HG02884 (cell line): ENCODE measurements at regions not wholly inside any gene's neighbourhood (a gene's known extent, or its start where the extent isn't known, plus 50 kb on each side); places are given as distances from the start of the nearest gene placed in this dataset.

Experiments used
- ATAC-seq: cut with Tn5 transposase; IDR thresholded peaks from one replicate; pipeline ENCODE4 v1.9.1; 2021; ENCODE audit warnings: mild to moderate bottlenecking, moderate library complexity; ENCODE audit not compliant: unreplicated experiment

DNA sequence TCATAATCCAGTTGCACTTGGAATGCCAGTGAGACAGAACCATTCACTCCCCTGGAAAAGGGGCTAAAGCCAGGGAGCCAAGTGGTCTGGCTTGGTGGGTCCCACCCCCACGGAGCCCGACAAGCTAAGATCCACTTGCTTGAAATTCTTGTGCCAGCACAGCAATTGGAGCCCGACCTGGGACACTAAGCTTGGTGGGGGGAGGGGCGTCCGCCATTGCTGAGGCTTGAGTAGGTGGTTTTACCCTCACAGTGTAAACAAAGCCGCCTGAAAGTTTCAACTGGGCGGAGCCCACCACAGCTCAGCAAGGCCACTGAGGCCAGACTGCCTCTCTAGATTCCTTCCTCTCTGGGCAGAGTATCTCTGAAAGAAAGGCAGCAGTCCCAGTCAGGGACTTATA, 200.7 kb upstream of the NPSR1 start:
- no peak for ATAC-seq

DNA sequence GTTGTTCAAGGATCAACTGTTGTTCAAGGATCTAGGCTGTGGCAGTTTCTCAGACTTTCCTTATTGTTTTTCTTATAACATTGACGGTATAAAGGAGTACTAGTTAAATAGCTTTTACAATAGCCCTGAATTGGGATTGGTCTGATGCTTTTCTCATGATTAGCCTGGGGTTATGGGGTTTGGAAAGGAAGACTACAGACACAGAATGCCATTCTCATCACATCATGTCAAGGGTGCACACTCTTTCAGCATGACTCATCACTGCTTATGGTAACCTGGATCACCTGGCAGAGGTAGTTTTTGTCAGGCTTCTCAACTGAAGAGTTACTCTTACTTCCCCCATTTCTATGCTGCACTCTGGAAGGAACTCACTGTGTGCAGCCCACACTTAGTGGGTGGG, 194.2 kb upstream of the NPSR1 start:
- ATAC-seq: no peak

- ATAC-seq: no peak
Observed at GRCh38 chr7:34471844-34472243, 186.2 kb upstream of the NPSR1 start.

- ATAC-seq: no peak
Observed at GRCh38 chr7:34486371-34486770, 171.6 kb upstream of the NPSR1 start.

GRCh38 chr7:34487391-34488115, 170.5 kb upstream of the NPSR1 start:
- no peak for ATAC-seq

- ATAC-seq: no peak
Observed at GRCh38 chr7:34488766-34489165, 169.3 kb upstream of the NPSR1 start.

DNA sequence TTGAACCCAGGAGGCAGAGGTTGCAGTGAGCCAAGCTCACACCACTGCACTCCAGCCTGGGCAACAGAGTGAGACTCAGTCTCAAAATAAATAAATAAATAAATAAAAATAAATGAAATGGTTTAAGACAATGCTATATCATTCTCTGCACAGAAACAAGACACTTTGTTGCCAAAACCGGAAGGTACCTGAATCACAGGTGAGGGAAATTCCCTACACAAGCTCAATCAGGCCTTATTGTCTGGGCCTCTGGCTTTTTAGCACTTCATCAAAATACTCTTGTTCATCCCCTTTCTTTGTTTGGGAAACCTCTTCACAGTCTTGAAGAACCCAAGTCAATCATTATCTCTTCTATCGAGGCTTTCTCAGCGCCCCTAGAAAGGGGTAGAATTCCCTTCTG, 166.1 kb upstream of the NPSR1 start:
- ATAC-seq: no peak

DNA sequence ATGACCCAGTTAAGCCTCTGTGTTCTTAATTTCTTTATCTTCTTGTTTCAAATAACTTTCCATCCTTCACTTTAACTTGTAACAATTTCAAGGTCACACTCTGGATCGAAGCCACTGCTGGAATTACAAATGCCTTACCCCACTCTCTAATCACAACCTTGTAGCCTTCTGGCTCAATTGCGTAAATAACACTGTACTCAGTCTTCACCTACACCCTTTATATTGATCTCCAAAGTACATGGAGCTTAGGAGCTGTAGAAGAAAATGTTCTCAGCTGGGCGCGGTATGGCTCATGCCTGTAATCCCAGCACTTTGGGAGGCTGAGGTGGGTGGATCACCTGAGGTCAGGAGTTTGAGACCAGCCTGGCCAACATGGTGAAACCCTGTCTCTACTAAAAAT, 164.3 kb upstream of the NPSR1 start:
- ATAC-seq: no peak

DNA sequence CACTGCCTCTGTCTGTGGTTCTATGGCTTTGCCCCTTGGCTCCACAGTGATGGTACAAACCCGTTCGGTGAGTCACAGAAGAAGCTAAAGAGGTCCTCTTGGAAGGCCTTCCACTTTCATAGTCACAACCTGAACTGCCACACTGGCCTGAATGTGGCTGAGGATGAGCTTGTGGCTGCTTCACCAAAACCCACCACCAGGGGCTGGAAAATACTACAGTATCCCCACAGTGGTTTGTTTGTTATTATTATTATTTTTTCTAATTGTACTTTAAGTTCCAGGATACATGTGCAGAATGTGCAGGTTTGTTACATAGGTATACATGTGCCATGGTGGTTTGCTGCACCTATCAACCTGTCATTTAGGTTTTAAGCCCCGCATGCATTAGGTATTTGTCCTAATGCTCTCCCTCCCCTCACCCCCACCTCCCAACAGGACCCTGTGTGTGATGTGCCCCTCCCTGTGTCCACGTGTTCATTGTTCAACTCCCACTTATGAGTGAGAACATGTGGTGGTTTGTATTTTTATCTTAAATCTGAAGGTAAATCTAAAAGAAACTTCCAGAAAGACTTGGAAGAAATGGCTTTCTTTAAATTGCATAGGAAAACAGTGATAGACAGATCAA, 160.8 kb upstream of the NPSR1 start:
- ATAC-seq: no peak

- ATAC-seq: no peak
Observed at GRCh38 chr7:34501156-34501555, 156.9 kb upstream of the NPSR1 start.

- ATAC-seq: no peak
Observed at GRCh38 chr7:34507191-34507590, 150.8 kb upstream of the NPSR1 start.

- no peak for ATAC-seq
Observed at GRCh38 chr7:34523226-34523918, 134.6 kb upstream of the NPSR1 start.

GRCh38 chr7:34530259-34530658, 127.8 kb upstream of the NPSR1 start:
- no peak for ATAC-seq

DNA sequence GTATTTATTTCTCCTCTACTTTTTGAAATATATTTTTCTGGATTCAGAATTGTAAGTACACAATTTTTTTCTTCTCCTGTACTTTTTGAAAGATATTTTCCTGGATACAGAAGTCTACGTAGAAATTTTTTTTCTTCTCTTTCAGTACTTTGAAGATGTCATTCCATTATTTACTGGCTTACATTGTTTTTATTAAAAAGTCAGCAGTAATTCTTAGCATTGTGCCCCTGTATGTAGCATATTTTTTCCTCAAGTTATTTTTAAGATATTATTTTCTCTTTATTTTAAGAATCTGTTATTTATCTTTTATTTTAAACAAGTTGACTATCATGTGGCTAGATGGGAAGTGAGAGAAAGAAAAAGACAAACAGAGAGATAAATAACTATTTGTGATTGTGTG, 119.0 kb upstream of the NPSR1 start:
- ATAC-seq: no peak

- no peak for ATAC-seq
Observed at GRCh38 chr7:34544621-34545020, 113.4 kb upstream of the NPSR1 start.

GRCh38 chr7:34550996-34551395, 107.0 kb upstream of the NPSR1 start:
- ATAC-seq: no peak

GRCh38 chr7:34552502-34552901, 105.5 kb upstream of the NPSR1 start:
- no peak for ATAC-seq

DNA sequence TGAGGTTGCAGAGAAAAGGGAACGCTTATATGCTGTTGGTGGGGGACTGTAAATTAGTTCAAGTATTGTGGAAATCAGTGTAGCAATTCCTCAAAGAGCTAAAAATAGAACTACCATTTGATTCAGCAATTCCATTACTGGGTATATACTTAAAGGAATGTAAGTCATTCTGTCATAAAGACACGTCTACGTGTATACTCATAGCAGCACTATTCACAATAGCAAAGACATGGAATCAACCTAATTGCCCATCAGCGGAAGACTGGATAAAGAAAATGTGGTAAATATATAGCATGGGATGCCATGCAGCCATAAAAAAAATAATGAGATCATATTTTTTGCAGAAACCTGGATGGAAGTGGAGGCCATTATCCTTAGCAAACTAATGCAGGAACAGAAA, 100.0 kb upstream of the NPSR1 start:
- no peak for ATAC-seq

- no peak for ATAC-seq
Observed at GRCh38 chr7:34564091-34564490, 93.9 kb upstream of the NPSR1 start.

GRCh38 chr7:34567906-34568305, 90.1 kb upstream of the NPSR1 start:
- ATAC-seq: no peak

GRCh38 chr7:34569975-34570699, 87.9 kb upstream of the NPSR1 start:
- ATAC-seq: no peak

DNA sequence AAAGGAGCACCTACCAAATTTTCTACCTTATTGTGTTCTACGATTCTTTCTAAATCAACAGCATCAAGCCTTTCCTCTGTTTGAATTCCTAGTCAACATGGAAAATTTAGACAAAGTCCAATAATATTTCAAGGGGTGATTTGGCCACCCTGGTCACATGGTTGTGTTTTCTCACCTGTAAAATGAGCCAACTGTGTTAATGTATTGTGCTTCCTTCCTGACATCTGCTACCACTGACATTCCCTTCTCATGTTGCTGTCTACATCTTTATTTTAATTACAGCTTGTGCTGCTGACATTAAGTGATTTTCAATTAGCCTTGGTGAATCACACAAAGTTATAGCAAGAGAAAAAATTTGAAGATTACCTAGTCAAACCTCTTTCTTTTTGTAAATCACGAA, 83.0 kb upstream of the NPSR1 start:
- no peak for ATAC-seq
